ENCODE measurements at regions not wholly inside any gene's neighbourhood (a gene's known extent, or its start where the extent isn't known, plus 50 kb on each side); places are given as distances from the start of the nearest gene placed in this dataset.

DNA sequence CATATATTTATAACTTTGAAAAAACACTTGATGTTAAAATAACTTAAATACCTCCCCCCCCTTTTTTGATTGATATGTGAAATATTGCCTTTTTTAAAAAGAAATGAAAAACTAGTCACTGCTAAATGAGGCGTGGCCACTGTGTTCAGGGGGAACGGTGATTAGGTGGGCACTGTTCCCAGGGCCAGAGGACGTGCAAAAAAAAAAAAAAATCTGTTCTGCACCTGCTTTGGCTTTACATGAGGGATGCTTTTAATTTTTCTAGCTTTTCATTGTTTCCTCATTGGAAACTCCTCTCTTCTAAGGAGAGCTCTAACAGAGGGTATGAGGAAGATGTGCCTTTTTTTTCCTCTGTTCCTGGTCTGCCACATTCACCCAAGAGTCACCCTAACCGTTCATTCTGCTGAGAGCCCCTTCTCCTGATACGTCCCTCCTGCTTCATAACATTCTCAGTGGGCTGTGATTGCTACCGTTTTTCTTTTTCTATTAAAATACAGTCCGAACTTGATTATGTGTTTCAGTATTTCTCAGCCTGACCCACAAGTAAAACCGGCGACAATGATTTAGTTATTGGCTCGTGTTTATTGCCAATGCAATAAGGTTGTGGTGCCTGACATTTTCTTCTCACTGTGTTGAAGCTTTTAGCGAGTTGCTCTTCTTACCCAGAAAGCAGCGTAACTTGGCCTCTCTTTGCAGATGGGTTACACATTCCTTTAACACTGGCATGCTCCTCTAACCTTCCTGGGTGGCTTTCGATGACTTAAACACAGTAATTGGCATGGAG lies 64.8 kb upstream of the ZNF536 start:
- TF ChIP-seq, protein P1, sequence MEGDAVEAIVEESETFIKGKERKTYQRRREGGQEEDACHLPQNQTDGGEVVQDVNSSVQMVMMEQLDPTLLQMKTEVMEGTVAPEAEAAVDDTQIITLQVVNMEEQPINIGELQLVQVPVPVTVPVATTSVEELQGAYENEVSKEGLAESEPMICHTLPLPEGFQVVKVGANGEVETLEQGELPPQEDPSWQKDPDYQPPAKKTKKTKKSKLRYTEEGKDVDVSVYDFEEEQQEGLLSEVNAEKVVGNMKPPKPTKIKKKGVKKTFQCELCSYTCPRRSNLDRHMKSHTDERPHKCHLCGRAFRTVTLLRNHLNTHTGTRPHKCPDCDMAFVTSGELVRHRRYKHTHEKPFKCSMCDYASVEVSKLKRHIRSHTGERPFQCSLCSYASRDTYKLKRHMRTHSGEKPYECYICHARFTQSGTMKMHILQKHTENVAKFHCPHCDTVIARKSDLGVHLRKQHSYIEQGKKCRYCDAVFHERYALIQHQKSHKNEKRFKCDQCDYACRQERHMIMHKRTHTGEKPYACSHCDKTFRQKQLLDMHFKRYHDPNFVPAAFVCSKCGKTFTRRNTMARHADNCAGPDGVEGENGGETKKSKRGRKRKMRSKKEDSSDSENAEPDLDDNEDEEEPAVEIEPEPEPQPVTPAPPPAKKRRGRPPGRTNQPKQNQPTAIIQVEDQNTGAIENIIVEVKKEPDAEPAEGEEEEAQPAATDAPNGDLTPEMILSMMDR (IDR thresholded peaks at IDR 0.05) = no peak
- TF ChIP-seq POLR2A (IDR thresholded peaks at IDR 0.05) = no peak
